22Rv1 (cell line): ENCODE measurements at regions not wholly inside any gene's neighbourhood (a gene's known extent, or its start where the extent isn't known, plus 50 kb on each side); places are given as distances from the start of the nearest gene placed in this dataset.

Experiments used
- CTCF ChIP-seq: fragments of 450-650 bp; IDR thresholded peaks from 2 replicates; pipeline ENCODE4 v1.5.1; 2017; ENCODE audit warnings: mild to moderate bottlenecking
- ZFX ChIP-seq: fragments of 450-650 bp; IDR thresholded peaks from 2 replicates; pipeline ENCODE4 v1.6.1; 2017; ENCODE audit warnings: antibody characterized with exemption, borderline replicate concordance

- TF ChIP-seq CTCF = peak; percentile 98
- no peak for TF ChIP-seq ZFX
Measured at GRCh38 chr1:165143437-165144065, 213.0 kb downstream of the LMX1A start.
